Posterior vena cava (tissue), 2 donors: ENCODE measurements at regions not wholly inside any gene's neighbourhood (a gene's known extent, or its start where the extent isn't known, plus 50 kb on each side); places are given as distances from the start of the nearest gene placed in this dataset.

Experiments
- DNase-seq: peaks from one replicate; pipeline ENCODE4 v3.0.0-alpha.2; 2020; ENCODE audit warnings: low spot score
- intact Hi-C, 2 donors: fragments of 100-400 bp; cut with DNase I; formaldehyde crosslinking; loops; one replicate each; pipeline versions ENCODE4 v1.14.1 to v1.14.2; 2022 to 2023
- donor health status: DM: yes; HTN: yes; CAD: no.
- donor health status: DM: yes; HTN: yes; CAD: no.

DNA sequence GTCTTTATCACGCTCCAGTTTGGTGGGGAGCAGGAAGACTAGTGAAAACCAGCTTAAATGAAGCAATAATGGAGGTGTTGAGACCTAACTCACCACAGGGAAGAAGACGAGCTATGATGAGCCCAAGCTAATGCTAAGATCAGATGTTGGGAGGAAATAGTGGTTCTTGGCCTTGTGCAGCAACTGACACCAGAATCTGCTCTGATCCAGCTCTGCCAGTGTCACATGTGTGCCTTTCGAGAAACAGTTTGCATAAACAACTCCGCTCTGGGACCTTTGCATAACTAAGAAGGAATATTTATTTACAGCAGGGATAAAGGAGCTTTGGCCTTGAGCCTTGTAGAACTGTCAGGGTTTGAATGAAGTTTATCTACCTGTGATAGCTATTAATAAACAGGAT, 369.4 kb upstream of the CCDC196 start:
- intact Hi-C loops: no loop called here
- no peak for DNase-seq

DNA sequence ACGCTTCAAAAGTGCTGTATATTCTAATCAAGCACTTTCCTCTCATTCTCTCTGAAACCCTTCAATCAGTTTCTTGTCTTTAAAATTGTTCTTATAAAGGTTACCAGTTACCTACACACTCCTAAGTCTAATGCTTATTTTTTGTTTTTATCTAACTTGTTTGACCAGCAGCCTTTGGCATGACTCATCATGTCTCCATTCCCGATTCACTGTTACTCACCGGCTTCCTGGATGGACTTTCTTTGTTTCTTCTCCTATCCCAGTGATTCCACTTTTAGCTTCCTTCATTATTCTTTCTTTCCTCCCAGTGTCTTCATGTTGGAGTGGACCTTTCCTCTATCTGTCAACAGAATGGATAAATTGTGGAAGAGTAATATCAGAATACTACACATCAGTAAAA, 368.6 kb upstream of the CCDC196 start:
- intact Hi-C loops: no loop called here
- no peak for DNase-seq

DNA sequence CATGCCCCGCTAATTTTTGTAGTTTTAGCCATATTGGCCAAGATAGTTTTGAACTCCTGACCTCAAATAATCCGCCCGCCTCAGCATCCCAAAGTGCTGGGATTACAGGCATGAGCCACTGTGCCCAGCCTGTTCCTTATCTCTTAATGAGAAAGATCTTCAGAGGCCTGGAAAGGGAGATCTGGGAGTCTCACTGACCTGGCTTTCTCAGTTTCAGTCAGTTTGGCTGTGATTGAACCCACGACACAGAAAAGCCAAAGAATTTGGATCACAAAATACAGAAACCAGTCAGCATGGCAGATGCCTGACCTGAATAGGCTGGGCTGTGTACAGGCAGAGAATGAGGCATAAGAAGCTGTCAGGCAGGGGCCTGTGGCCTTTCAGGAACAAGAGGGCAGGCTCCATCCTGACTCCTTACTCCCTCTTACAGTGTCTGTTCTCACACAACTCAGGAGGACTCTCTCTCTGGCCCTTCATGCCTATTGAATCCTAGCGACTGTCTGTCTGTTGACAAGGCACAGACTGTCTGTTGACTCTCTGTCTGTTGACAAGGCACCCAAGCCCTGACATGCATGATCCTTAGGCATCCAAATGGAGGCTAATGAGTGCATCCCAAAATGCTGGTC, 366.5 kb upstream of the CCDC196 start:
- DNase-seq: no peak
- intact Hi-C loops: no loop called here

DNA sequence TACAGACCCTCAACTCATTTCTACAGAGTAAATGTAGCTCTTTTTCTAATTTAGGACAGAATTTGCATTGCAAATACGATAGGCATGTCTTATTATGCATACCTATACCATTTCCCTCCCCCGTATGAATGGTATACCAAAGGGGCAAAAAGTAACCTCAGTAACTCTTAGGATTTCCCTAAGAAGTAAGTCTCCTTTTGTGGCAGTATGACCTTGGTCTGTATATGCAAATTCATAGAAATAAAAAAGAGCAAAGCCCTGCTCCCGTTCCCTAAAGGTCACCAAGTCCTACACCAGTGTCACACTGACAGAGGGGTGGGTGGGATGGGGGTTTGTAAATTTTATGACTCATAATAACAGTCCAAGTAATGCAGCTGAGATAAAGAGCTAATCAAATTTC, 365.8 kb upstream of the CCDC196 start:
- no peak for DNase-seq
- intact Hi-C loops: no loop called here

DNA sequence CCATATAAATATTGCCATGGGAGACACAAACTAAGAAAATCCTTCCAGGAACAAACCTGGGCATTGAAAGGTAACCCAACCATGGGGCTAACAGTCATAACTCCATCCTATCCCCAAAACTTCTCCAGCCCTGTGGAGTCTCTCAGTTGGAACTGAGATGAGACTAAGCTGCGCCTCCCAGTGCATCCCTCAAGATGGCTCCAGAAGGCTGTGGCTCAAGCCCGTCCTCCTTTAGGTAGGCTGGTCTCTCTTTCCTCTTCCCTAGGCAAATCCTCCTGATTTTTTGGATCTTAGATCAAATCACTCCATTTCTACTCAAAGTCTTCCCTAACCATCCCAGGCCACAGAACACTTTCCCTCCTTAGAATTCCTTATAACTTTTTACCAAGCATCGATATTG, 364.3 kb upstream of the CCDC196 start:
- intact Hi-C loops: no loop called here
- no peak for DNase-seq

DNA sequence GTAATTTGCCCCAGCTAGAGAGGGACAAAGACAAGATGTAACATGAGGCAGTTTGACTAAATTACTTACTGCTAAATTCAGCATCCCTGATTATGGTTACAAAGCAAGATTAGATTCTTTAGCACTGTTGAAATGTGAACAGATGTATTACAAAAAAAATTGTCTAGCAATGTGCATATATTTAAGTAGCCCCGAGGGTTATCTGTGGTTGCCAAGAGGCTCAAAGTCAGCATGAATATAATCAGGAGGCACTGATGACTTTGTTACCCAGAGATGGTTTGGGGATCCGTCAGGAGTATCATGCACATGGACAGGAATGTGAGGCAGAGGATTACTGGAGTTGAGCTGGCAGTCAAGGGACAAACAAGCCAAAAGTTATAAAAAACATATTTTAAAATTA, 356.9 kb upstream of the CCDC196 start:
- intact Hi-C loops: no loop called here
- no peak for DNase-seq

GRCh38 chr14:66131111-66131510, 355.1 kb upstream of the CCDC196 start:
- intact Hi-C loops: no loop called here
- no peak for DNase-seq

GRCh38 chr14:66133666-66134065, 352.5 kb upstream of the CCDC196 start:
- intact Hi-C loops: no loop called here
- DNase-seq: no peak

DNA sequence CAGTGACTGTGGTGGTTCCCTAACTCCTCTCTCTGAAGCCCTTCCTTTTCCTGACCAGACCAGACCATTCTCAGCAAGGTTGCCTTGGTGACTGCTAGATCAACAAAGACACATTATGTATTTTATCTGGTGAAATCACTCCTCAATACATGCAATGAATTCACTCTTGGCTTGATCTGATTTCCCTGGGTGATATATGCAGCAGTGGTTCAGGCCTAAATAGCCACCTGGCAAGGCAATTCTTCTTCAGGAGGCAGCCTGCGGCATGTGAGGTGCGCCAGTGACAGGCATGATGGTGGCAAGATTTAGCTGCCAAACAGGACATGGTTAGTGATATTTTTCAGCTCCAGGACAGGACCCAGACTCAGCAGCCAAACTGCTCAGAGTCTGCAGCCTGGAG, 350.3 kb upstream of the CCDC196 start:
- intact Hi-C loops: no loop called here
- DNase-seq: no peak

DNA sequence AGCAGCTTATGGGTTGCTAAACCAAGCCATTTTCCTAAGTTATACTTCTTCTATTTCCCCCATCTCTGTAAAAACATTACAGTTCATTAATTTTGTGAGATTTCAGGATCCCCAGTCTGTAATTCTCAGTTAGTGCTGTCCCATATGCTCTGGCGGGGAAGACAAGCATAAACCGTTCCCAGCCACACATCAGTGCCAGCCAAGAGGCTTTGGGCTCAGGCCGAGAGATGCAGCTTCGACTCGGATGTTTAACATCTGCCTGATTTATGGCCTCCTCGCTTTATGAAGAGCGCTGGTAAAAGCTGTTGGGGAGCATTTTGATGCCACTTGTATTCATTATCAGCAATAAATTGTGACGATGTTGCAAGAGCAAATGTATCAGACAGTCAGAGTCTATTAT, 349.1 kb upstream of the CCDC196 start:
- DNase-seq: no peak
- intact Hi-C loops: no loop called here

DNA sequence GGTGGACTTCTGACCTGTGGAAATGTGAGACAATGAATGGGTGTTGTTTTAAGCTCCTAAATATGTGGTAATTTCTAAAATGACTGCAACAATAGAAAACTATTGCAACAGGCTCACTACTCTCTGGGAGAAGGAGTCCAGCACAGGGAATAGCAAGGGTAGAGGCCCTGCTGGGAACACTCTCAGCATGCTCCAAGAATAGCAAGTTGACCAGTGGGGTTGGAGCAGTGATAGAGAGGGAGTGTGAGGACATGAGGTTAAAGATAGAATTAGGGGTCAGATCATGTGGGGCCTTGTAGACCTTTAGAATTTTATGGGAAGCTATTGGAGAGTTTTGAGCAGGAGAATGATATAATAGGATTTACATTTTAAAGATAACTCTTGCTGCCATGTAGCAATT, 346.7 kb upstream of the CCDC196 start:
- intact Hi-C loops: no loop called here
- DNase-seq: no peak

DNA sequence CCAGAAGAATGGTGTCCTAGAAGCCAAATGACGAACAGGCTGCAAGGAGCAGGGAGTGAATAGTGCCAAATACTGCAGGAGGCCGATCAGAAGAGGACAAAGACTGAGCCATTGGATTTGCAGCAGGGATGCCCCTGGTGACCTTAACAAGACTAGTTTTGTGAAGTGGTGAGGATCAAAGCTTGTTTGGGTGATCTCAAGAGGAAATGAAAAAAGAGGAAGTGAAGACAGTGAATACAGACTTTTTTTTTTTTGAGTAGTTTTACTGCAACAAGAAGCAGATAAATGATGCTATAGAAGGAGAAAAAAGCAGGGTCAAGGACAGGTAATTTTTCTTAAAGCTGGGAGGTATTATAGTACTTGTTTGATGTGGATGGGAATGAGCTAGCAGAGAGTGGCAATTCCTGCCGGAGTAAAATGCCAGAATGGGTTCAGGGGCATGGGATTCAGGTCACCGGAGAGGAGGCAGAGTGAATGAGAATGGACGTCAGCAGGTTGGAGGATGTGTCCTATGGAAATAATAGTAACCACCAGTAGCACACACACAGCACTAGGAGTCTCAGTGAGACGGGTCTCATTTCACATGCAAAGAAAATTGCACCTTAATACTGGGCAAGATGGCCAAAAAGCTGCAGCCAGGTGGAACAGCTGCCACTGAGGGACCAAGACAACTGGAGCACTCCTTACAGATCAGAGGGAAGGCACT, 345.8 kb upstream of the CCDC196 start:
- intact Hi-C loops: no loop called here
- no peak for DNase-seq

DNA sequence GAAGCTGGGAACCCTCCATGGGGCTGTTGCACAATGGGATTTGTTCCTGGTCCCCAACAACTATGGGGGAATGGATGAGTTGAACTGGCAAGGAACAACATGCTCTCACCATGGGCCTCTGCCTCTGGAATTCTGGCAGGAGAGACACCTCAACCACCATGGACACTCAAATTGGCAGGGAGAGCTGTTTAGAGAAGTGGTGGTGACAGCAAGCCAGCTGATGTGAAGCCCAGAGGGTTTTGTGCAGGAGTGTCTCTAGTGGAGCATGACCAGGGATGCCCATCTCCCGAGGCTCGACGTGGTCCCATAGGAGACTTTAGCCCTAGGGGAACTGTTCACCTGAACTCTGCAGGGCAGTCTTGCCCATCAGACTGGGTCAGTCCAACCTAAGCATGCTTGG, 345.2 kb upstream of the CCDC196 start:
- intact Hi-C loops: no loop called here
- no peak for DNase-seq

- intact Hi-C loops: no loop called here
- DNase-seq: no peak
Observed at GRCh38 chr14:66141733-66142132, 344.4 kb upstream of the CCDC196 start.

- intact Hi-C loops: no loop called here
Observed at GRCh38 chr14:66143387-66144112, 342.6 kb upstream of the CCDC196 start.

DNA sequence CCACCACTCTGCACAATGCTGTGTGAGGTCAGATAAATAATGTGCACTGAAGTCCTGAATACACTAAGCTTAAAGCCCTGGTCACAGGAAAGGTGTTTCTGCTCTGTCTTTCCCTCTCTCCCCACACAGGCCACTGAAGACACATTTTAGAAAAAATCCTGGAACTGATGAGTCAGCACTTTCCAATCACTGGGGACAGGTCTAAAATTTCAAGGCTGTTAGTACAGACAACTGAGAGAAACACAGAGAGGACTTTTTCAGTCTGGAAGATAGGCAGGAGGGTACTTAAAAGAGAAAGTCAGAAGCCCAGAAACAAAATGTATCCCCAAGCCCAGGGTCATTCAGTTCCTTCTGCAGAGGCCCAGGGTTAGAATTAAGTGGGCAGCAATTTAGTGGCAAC, 333.9 kb upstream of the CCDC196 start:
- intact Hi-C loops: no loop called here
- no peak for DNase-seq

More at GRCh38 chr14:66143387-66144112, 342.6 kb upstream of the CCDC196 start:
- no peak for DNase-seq

GRCh38 chr14:66152747-66153146, 333.4 kb upstream of the CCDC196 start:
- intact Hi-C loops: no loop called here
- DNase-seq: no peak

DNA sequence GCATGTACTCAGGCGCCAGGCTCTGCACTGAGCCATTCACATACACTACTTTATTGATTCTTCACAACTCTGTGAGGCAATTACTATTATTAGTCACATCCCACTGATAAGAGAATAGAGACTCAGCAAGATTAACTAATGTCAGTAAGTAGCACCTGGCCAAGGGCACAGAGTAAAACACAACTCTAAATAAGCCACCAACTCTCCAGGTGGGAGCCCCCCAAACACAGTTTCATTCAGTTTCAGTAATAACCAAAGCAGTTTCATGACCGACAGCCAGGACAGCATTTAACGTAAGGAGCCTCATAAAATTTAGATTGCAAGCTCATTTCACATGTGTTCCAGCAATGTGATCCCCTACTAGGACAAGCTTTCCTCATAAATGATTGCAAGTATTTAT, 323.1 kb upstream of the CCDC196 start:
- no peak for DNase-seq
- intact Hi-C loops: no loop called here

DNA sequence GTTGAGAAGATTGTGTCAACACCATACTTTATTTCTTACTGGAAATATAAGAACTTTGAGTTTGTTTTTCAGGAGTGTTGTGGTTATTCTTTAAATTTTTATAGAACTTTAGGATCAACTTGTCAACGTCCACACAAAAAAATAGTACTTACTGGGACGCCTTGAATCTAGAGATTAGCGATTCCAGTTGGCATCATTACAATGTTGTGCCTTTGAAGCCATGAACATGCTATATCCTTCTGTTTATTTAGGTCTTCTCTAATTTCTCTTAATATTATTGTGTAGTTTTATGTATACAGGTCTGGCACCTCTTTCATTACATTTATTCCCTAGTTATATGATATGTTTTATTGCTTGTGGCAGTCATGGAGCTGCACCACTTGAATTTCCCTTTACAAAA, 320.8 kb upstream of the CCDC196 start:
- intact Hi-C loops: no loop called here
- DNase-seq: no peak

GRCh38 chr14:66174453-66174891, 311.7 kb upstream of the CCDC196 start:
- DNase-seq: no peak
- intact Hi-C loops: no loop called here

- DNase-seq: no peak
- intact Hi-C loops: no loop called here
Observed at GRCh38 chr14:66177935-66178334, 308.2 kb upstream of the CCDC196 start.
